ENCODE measurements at regions not wholly inside any gene's neighbourhood (a gene's known extent, or its start where the extent isn't known, plus 50 kb on each side); places are given as distances from the start of the nearest gene placed in this dataset.

- H3K9me3 ChIP-seq: no peaks in the 10 kb centered on the region
Measured at GRCh38 chr19:28640506-28640905, 572.4 kb downstream of the UQCRFS1 start.

DNA sequence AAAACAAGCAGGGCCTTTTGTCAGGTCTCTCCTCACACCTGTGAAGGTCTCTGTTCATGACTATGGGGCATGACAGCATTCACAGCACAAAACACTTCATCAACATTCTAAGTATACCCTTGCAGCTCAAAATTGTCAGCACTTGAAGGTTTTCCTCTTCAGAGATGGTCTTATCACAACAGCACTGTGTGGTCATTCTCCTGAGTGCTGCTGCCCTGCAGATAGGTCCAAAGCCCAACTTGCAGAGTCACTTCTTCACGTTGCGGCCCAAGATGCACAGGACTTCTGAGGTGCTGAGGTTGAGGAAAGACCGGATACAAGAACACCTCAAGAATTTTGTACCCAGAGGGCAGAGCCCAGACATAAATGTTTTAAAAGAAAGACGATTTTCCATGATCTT is 574.5 kb downstream of the UQCRFS1 start:
- TF ChIP-seq, protein P1, sequence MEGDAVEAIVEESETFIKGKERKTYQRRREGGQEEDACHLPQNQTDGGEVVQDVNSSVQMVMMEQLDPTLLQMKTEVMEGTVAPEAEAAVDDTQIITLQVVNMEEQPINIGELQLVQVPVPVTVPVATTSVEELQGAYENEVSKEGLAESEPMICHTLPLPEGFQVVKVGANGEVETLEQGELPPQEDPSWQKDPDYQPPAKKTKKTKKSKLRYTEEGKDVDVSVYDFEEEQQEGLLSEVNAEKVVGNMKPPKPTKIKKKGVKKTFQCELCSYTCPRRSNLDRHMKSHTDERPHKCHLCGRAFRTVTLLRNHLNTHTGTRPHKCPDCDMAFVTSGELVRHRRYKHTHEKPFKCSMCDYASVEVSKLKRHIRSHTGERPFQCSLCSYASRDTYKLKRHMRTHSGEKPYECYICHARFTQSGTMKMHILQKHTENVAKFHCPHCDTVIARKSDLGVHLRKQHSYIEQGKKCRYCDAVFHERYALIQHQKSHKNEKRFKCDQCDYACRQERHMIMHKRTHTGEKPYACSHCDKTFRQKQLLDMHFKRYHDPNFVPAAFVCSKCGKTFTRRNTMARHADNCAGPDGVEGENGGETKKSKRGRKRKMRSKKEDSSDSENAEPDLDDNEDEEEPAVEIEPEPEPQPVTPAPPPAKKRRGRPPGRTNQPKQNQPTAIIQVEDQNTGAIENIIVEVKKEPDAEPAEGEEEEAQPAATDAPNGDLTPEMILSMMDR (IDR thresholded peaks at IDR 0.05): no peak
- DNase-seq (ENCODE audit: low spot score) (no peak), ATAC-seq (ENCODE audit: insufficient number of reproducible peaks, low FRiP score, low read depth) (no peak)

More at GRCh38 chr19:28640506-28640905, 572.4 kb downstream of the UQCRFS1 start:
- Histone ChIP-seq H3K4me1 (ENCODE audit: control insufficient read depth in 1 of 2, low read depth in 2 of 2) (no peaks in the 10 kb centered on the region), H3K36me3 (no peaks in the 10 kb centered on the region), H3K4me3 (no peak overlapping the region), H3K27ac (no peak overlapping the region), H3K27me3 (replicated peaks; ENCODE audit: insufficient read depth) (no peaks in the 10 kb centered on the region)
- DNase-seq (ENCODE audit: low spot score): no peak
- ATAC-seq (ENCODE audit: insufficient number of reproducible peaks, low FRiP score, low read depth): no peak
- TF ChIP-seq, protein P1 (IDR thresholded peaks at IDR 0.05): no peak

GRCh38 chr19:28636706-28637105 is 576.2 kb downstream of the UQCRFS1 start:
- DNase-seq (ENCODE audit: low spot score): no peak

More for the DNA sequence above, 574.5 kb downstream of the UQCRFS1 start:
- H3K27me3 ChIP-seq (replicated peaks; ENCODE audit: insufficient read depth): no peaks in the 10 kb centered on the region
- H3K27ac ChIP-seq: no peak overlapping the region
- H3K36me3 ChIP-seq: no peaks in the 10 kb centered on the region
- peaks cover 3% of the 10 kb centered on the region for H3K9me3 ChIP-seq
- no peak overlapping the region for H3K4me3 ChIP-seq
- no peaks in the 10 kb centered on the region for H3K4me1 ChIP-seq (ENCODE audit: control insufficient read depth in 1 of 2, low read depth in 2 of 2)

GRCh38 chr19:28636016-28636629 is 576.8 kb downstream of the UQCRFS1 start:
- H3K9me3 ChIP-seq: peaks cover 3% of the 10 kb centered on the region
- H3K4me1 ChIP-seq (ENCODE audit: control insufficient read depth in 1 of 2, low read depth in 2 of 2): no peaks in the 10 kb centered on the region
- H3K4me3 ChIP-seq: no peak overlapping the region
- TF ChIP-seq, protein P1 (IDR thresholded peaks at IDR 0.05): no peak
- no peak overlapping the region for H3K27ac ChIP-seq
- no peaks in the 10 kb centered on the region for H3K27me3 ChIP-seq (replicated peaks; ENCODE audit: insufficient read depth)
- H3K36me3 ChIP-seq: no peaks in the 10 kb centered on the region
- ATAC-seq (ENCODE audit: insufficient number of reproducible peaks, low FRiP score, low read depth) (no peak), DNase-seq (ENCODE audit: low spot score) (no peak)

More at GRCh38 chr19:28636706-28637105, 576.2 kb downstream of the UQCRFS1 start:
- Histone ChIP-seq H3K9me3 (peaks cover 3% of the 10 kb centered on the region), H3K4me1 (ENCODE audit: control insufficient read depth in 1 of 2, low read depth in 2 of 2) (no peaks in the 10 kb centered on the region), H3K36me3 (no peaks in the 10 kb centered on the region), H3K27ac (no peak overlapping the region), H3K27me3 (replicated peaks; ENCODE audit: insufficient read depth) (no peaks in the 10 kb centered on the region), H3K4me3 (no peak overlapping the region)
- TF ChIP-seq, protein P1 (IDR thresholded peaks at IDR 0.05): no peak
- ATAC-seq (ENCODE audit: insufficient number of reproducible peaks, low FRiP score, low read depth): no peak

DNA sequence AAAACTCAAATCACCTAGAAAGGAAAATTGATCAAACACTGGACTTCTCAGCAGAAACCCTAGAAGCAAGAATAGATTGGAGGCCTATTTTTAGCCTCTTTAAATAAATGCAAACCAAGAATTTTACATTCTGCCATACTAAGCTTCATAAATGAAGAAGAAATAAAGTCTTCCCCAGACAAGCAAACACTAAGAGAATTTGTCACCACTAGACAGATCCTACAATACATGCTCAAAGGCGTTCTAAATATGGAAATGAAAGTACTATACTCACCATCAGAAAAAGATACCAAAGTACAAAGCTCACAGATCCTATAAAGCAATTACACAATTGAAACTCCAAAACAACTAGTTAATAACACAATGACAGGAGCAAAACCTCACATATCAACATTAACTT is 578.1 kb downstream of the UQCRFS1 start:
- Histone ChIP-seq H3K4me3 (no peak overlapping the region), H3K27me3 (replicated peaks; ENCODE audit: insufficient read depth) (no peaks in the 10 kb centered on the region), H3K9me3 (peaks cover 3% of the 10 kb centered on the region), H3K27ac (no peak overlapping the region), H3K36me3 (no peaks in the 10 kb centered on the region), H3K4me1 (ENCODE audit: control insufficient read depth in 1 of 2, low read depth in 2 of 2) (no peaks in the 10 kb centered on the region)
- no peak for ATAC-seq (ENCODE audit: insufficient number of reproducible peaks, low FRiP score, low read depth)
- DNase-seq (ENCODE audit: low spot score): no peak
- TF ChIP-seq, protein P1 (IDR thresholded peaks at IDR 0.05): no peak
